Heart right ventricle (tissue), 16 donors: ENCODE measurements at regions not wholly inside any gene's neighbourhood (a gene's known extent, or its start where the extent isn't known, plus 50 kb on each side); places are given as distances from the start of the nearest gene placed in this dataset.

Experiments used
- ATAC-seq, 8 donors: fragments of 200-7000 bp; cut with Tn5 transposase; one replicate each; pipeline ENCODE4 v1.9.1; 2020; ENCODE audit warnings: mild to moderate bottlenecking in 8 of 8, moderate library complexity in 8 of 8, moderate number of reproducible peaks in 1 of 8
- DNase-seq, 2 donors: peaks; one replicate each; pipeline ENCODE4 v3.0.0-alpha.2; 2020
- H3K27ac ChIP-seq, 10 donors: fragments of 200-600 bp; sonication (generic) in 2 of 10; one replicate each; pipeline versions ENCODE4 v1.5.0 to v1.8.0; 2020 to 2022; ENCODE audit warnings: mild to moderate bottlenecking in 3 of 10
- H3K27me3 ChIP-seq, 7 donors: fragments of 200-600 bp; one replicate each; pipeline ENCODE4 v1.8.0; 2021 to 2022; ENCODE audit warnings: mild to moderate bottlenecking in 2 of 7
- H3K36me3 ChIP-seq, 9 donors: fragments of 200-600 bp; sonication (generic) in 1 of 9; one replicate each; pipeline versions ENCODE4 v1.5.0 to v1.8.0; 2020 to 2022; ENCODE audit warnings: mild to moderate bottlenecking in 2 of 9
- H3K4me1 ChIP-seq, 9 donors: fragments of 200-600 bp; sonication (generic) in 1 of 9; one replicate each; pipeline versions ENCODE4 v1.5.0 to v1.8.0; 2020 to 2022; ENCODE audit warnings: mild to moderate bottlenecking in 4 of 9
- H3K4me3 ChIP-seq, 10 donors: fragments of 200-600 bp; sonication (generic) in 2 of 10; one replicate each; pipeline versions ENCODE4 v1.5.0 to v1.8.0; 2020 to 2022; ENCODE audit warnings: mild to moderate bottlenecking in 7 of 10, moderate library complexity in 2 of 10
- H3K9me3 ChIP-seq, 11 donors: fragments of 200-600 bp in 10 of 11; sonication (generic) in 2 of 11; one replicate each; pipeline versions ENCODE4 v1.5.0 to v1.8.0; 2013 to 2022; ENCODE audit warnings: mild to moderate bottlenecking in 2 of 11, control low read depth in 1 of 11, moderate library complexity in 1 of 11
- CTCF ChIP-seq, 9 donors: fragments of 200-600 bp; sonication (generic) in 2 of 9; IDR thresholded peaks; one replicate each; pipeline versions ENCODE4 v1.5.0 to v1.8.0; 2021 to 2022; ENCODE audit warnings: antibody characterized with exemption in 9 of 9, mild to moderate bottlenecking in 5 of 9, moderate library complexity in 1 of 9
- WGBS, 2 donors: extraction: QIAGEN DNeasy Blood & Tissue Kit; methylation state at CpG; one replicate each; pipeline ENCODE4 v1.1.7; 2013; ENCODE audit warnings: inconsistent platforms in 1 of 2; 5-methylcytosine and 5-hydroxymethylcytosine counted together
- intact Hi-C, 10 donors: fragments of 100-400 bp; cut with DNase I; formaldehyde crosslinking; loops; one replicate each; pipeline versions ENCODE4 v1.11.1 to v1.14.2; 2022
- donor health status: Arrhythmogenic right ventricular cardiomyopathy.
- donor health status: ischemic (EF 13 %, LVEDD 7.1; RV severe dilation, severe dysfunction).
- donor health status: healthy with polysubstance abuse.
- donor health status: DM: no; HTN: yes; CAD: no.
- donor health status: DM: no; HTN: no; CAD: no.
- donor health status: ischemic (EF 25% LVEDD 6.9; RV normal size, moderate dysfunction).
- donor health status: ischemic (EF 25% LVEDD 5.7; RV mildly dilated, moderate dysfunction).
- donor health status: healthy.
- donor health status: DM: yes; HTN: yes; CAD: no.
- donor health status: Ischemic cardiomyopathy.
- donor health status: ischemic (EF 35%, LVEDD 5.7; RV mildly dilated, moderate dysfunction).
- donor health status: nonischemic (EF 11% LVEDD 7.7; RV severe dilation, severe dysfunction).
- donor health status: DM: yes; HTN: yes; CAD: no.
- donor health status: PGD.
- donor health status: ischemic (EF 29% LVEDD 5.4; RV normal size, mild dysfunction).
- donor health status: nonischemic (EF 23%, LVEDD 6.1; RV moderate dilation, normal function).

- no peaks in the 10 kb centered on the region for H3K4me1 ChIP-seq
- H3K4me3 ChIP-seq, result no peak overlapping the region
- intact Hi-C loops, result no loop called here
- no peaks in the 10 kb centered on the region for H3K36me3 ChIP-seq
- H3K9me3 ChIP-seq, result no peaks in the 10 kb centered on the region
- no peak for TF ChIP-seq CTCF (IDR thresholded peaks at IDR 0.05)
- no peak overlapping the region for H3K27ac ChIP-seq
- WGBS, 2 donors, result 65 to 68% methylated on average over 1 of the region's 1 CpG
- ATAC-seq (no peak), DNase-seq (no peak)
- no peaks in the 10 kb centered on the region for H3K27me3 ChIP-seq
Observed at GRCh38 chr10:65135508-65135907, 1614.3 kb downstream of the REEP3 start.

DNA sequence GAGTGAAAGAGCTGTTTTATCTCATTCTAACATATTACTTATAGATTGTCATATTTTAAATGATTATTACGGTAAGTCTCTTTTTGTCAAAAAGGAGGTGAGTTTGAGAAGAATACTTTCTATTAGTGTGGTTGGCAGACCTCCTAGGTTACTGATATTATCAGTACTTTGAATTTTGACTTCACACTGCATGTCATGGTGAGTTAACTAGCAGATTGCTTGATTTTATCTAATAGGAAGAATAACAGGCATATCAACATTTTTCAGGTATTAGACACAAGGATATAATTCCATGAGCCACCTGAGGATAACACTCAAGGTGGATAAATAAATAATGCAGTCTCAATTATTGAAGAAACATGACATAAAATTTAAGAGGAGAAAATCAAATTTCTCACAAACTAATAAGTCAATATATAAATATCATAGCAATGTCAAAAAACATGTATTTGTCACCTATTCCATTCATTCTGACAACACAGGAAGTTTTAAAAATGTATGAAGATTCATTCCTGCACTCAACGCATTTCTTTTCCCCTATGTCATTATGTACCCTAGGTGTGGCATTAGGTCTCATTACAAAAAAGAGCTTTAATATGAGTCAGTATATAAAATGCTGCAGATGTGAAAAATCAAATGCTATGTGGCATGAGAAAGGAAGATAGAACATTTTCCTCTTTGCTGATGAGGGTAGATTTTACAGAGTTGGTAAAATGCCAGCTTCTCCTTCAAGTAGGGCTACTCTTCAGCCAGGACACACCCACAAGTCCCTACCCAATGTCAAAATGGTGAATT lies 1621.6 kb downstream of the REEP3 start:
- Histone ChIP-seq H3K4me3 (no peak overlapping the region), H3K27me3 (no peaks in the 10 kb centered on the region), H3K9me3 (no peaks in the 10 kb centered on the region), H3K27ac (no peak overlapping the region), H3K4me1 (no peaks in the 10 kb centered on the region), H3K36me3 (no peaks in the 10 kb centered on the region)
- no peak for DNase-seq
- intact Hi-C loops, result no loop called here
- TF ChIP-seq CTCF (IDR thresholded peaks at IDR 0.05), result no peak
- WGBS, 2 donors, result 73 to 81% methylated on average over 2 of the region's 2 CpGs
- ATAC-seq, result no peak

DNA sequence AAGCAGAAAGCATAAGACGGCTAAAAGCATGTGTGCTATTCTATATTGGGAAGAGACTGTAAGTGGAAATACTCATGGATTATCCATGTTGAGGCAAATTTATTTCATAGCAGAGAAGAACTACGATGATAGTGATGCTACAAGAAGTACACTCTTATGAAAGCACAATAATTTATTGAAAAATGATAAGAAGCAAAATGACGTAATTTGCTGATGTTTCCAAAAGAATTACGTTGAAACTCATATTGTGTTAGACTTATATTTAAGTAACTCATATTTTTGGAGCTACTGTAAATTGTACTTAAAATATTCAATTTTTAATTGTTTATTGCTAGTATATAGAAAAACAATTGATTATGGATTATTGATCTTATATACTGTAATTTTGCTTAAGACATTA lies 1622.5 kb downstream of the REEP3 start:
- intact Hi-C loops, result no loop called here
- DNase-seq (no peak), ATAC-seq (no peak)
- H3K4me1 ChIP-seq, result no peaks in the 10 kb centered on the region
- H3K36me3 ChIP-seq, result no peaks in the 10 kb centered on the region
- H3K4me3 ChIP-seq, result no peak overlapping the region
- H3K9me3 ChIP-seq, result no peaks in the 10 kb centered on the region
- H3K27me3 ChIP-seq, result no peaks in the 10 kb centered on the region
- no peak for TF ChIP-seq CTCF (IDR thresholded peaks at IDR 0.05)
- 73 to 91% methylated on average over 4 of the region's 4 CpGs for WGBS, 2 donors
- no peak overlapping the region for H3K27ac ChIP-seq

DNA sequence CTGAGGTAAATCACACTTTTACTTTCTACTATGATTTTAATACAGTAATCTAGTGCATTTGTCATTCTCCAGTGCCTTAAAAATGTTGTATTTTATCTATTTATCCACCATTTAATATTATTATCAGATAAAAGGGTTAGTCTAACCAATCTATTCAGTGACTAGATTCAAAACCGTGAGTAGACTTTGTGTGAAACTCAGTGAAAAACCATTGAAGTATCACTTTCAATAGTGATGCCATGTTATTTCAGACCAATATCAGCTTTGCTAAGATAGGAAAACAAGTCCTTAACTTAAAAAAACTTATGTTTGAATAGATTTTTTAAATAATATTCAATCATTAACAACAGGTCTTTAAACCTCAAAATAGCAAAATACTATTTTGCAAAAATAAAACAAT lies 1628.7 kb downstream of the REEP3 start:
- Histone ChIP-seq H3K4me3 (no peak overlapping the region), H3K36me3 (no peaks in the 10 kb centered on the region), H3K27me3 (no peaks in the 10 kb centered on the region), H3K4me1 (no peaks in the 10 kb centered on the region), H3K27ac (no peak overlapping the region), H3K9me3 (no peaks in the 10 kb centered on the region)
- TF ChIP-seq CTCF (IDR thresholded peaks at IDR 0.05), result no peak
- no peak for DNase-seq
- WGBS, 2 donors, result 70 to 73% methylated on average over 1 of the region's 1 CpG
- intact Hi-C loops, result no loop called here
- ATAC-seq, result no peak
